ENCODE measurements at regions not wholly inside any gene's neighbourhood (a gene's known extent, or its start where the extent isn't known, plus 50 kb on each side); places are given as distances from the start of the nearest gene placed in this dataset.
A peak's percentile ranks its signal among the peaks of the same experiment; 100 is the strongest.

DNA sequence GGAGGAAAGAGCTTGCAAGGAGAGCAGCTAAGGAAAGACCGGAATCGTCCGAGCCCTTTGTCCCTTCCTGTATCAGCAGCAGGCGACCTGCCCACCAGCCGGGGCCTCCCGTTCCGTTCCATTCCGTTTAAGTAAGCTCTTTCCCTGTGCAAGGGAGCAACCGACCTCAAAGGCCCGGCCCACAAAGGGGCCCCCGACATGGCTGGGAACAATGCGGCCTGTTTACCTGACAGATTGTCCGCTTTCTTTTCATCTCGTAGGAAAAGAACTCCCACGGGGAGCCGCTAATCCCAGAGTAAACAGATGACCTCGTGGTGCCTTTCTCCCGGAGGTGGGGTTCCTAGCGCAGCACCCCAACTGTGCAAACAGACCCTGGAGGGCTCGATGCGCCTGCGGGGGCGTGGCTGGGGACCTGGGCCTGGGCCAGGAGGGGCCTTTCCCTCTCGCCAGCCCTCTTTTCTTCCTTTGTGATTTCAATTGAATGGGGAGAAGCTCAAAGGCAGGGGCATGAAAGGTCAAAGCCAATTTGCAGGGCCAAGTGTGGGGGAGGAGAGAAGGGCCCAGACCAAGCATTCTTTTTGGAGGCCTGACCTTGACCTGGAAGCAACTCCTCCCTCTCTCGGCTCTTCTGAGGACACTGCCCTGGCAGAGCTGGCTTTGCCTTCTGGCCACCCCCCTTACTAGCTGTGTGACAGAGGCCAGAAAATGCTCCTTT, 120.2 kb downstream of the INHBB start (continued):
- TF ChIP-seq, protein P1, sequence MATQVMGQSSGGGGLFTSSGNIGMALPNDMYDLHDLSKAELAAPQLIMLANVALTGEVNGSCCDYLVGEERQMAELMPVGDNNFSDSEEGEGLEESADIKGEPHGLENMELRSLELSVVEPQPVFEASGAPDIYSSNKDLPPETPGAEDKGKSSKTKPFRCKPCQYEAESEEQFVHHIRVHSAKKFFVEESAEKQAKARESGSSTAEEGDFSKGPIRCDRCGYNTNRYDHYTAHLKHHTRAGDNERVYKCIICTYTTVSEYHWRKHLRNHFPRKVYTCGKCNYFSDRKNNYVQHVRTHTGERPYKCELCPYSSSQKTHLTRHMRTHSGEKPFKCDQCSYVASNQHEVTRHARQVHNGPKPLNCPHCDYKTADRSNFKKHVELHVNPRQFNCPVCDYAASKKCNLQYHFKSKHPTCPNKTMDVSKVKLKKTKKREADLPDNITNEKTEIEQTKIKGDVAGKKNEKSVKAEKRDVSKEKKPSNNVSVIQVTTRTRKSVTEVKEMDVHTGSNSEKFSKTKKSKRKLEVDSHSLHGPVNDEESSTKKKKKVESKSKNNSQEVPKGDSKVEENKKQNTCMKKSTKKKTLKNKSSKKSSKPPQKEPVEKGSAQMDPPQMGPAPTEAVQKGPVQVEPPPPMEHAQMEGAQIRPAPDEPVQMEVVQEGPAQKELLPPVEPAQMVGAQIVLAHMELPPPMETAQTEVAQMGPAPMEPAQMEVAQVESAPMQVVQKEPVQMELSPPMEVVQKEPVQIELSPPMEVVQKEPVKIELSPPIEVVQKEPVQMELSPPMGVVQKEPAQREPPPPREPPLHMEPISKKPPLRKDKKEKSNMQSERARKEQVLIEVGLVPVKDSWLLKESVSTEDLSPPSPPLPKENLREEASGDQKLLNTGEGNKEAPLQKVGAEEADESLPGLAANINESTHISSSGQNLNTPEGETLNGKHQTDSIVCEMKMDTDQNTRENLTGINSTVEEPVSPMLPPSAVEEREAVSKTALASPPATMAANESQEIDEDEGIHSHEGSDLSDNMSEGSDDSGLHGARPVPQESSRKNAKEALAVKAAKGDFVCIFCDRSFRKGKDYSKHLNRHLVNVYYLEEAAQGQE (IDR thresholded peaks at IDR 0.05; ENCODE audit: borderline replicate concordance in 1 of 2, low read depth in 1 of 2, low read length in 2 of 2), result peak in 1 of 2 experiments; percentile 67; a peak in 3 of 4 replicates
- TF ChIP-seq NFE2 (CRISPR knock-in tag; IDR thresholded peaks at IDR 0.05), result no peak
- TF ChIP-seq XBP1 (CRISPR knock-in tag; IDR thresholded peaks at IDR 0.05), result 0 out of 2 replicates have a peak, but pooled peaks have one; percentile 59
- peak; percentile 95 for TF ChIP-seq PRMT3 (CRISPR knock-in tag; IDR thresholded peaks at IDR 0.05; ENCODE audit: borderline replicate concordance, low read depth)
- TF ChIP-seq, protein P2, sequence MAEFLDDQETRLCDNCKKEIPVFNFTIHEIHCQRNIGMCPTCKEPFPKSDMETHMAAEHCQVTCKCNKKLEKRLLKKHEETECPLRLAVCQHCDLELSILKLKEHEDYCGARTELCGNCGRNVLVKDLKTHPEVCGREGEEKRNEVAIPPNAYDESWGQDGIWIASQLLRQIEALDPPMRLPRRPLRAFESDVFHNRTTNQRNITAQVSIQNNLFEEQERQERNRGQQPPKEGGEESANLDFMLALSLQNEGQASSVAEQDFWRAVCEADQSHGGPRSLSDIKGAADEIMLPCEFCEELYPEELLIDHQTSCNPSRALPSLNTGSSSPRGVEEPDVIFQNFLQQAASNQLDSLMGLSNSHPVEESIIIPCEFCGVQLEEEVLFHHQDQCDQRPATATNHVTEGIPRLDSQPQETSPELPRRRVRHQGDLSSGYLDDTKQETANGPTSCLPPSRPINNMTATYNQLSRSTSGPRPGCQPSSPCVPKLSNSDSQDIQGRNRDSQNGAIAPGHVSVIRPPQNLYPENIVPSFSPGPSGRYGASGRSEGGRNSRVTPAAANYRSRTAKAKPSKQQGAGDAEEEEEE (CRISPR knock-in tag; IDR thresholded peaks at IDR 0.05; ENCODE audit: borderline replicate concordance), result peak; percentile 34; the same call in 1 of the 2 replicates
- TF ChIP-seq RELA (CRISPR knock-in tag; IDR thresholded peaks at IDR 0.05), result peak; percentile 75; the same call in 1 of the 2 replicates
- peak; percentile 94; the same call in 1 of the 2 replicates for TF ChIP-seq KLF15 (CRISPR knock-in tag; IDR thresholded peaks at IDR 0.05; ENCODE audit: borderline replicate concordance)
- TF ChIP-seq ESRRA (CRISPR knock-in tag; IDR thresholded peaks at IDR 0.05; ENCODE audit: low read depth), result peak; percentile 86
- peak; percentile 85 for TF ChIP-seq ZNF337 (CRISPR knock-in tag; IDR thresholded peaks at IDR 0.05; ENCODE audit: borderline replicate concordance, low read depth)
- TF ChIP-seq SATB2 (CRISPR knock-in tag; IDR thresholded peaks at IDR 0.05), result peak; percentile 93
- TF ChIP-seq PAX8 (CRISPR knock-in tag; IDR thresholded peaks at IDR 0.05; ENCODE audit: borderline replicate concordance), result 0 out of 2 replicates have a peak, but pooled peaks have one; percentile 27
- TF ChIP-seq, protein P3, sequence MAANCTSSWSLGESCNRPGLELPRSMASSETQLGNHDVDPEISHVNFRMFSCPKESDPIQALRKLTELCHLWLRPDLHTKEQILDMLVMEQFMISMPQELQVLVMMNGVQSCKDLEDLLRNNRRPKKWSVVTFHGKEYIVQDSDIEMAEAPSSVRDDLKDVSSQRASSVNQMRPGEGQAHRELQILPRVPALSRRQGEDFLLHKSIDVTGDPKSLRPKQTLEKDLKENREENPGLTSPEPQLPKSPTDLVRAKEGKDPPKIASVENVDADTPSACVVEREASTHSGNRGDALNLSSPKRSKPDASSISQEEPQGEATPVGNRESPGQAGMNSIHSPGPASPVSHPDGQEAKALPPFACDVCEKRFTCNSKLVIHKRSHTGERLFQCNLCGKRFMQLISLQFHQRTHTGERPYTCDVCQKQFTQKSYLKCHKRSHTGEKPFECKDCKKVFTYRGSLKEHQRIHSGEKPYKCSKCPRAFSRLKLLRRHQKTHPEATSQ (CRISPR knock-in tag; IDR thresholded peaks at IDR 0.05; ENCODE audit: borderline replicate concordance), result peak; percentile 98
- TF ChIP-seq ZNF232 (CRISPR knock-in tag; IDR thresholded peaks at IDR 0.05; ENCODE audit: borderline replicate concordance), result peak; percentile 98
- TF ChIP-seq, protein P4, sequence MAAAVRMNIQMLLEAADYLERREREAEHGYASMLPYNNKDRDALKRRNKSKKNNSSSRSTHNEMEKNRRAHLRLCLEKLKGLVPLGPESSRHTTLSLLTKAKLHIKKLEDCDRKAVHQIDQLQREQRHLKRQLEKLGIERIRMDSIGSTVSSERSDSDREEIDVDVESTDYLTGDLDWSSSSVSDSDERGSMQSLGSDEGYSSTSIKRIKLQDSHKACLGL (CRISPR knock-in tag; IDR thresholded peaks at IDR 0.05), result peak; percentile 63
- TF ChIP-seq, protein P5, sequence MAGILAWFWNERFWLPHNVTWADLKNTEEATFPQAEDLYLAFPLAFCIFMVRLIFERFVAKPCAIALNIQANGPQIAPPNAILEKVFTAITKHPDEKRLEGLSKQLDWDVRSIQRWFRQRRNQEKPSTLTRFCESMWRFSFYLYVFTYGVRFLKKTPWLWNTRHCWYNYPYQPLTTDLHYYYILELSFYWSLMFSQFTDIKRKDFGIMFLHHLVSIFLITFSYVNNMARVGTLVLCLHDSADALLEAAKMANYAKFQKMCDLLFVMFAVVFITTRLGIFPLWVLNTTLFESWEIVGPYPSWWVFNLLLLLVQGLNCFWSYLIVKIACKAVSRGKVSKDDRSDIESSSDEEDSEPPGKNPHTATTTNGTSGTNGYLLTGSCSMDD (CRISPR knock-in tag; IDR thresholded peaks at IDR 0.05), result peak; percentile 47; the same call in 1 of the 2 replicates
- TF ChIP-seq, protein P6, sequence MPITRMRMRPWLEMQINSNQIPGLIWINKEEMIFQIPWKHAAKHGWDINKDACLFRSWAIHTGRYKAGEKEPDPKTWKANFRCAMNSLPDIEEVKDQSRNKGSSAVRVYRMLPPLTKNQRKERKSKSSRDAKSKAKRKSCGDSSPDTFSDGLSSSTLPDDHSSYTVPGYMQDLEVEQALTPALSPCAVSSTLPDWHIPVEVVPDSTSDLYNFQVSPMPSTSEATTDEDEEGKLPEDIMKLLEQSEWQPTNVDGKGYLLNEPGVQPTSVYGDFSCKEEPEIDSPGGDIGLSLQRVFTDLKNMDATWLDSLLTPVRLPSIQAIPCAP (CRISPR knock-in tag; IDR thresholded peaks at IDR 0.05; ENCODE audit: low read depth), result 0 out of 2 replicates have a peak, but pooled peaks have one; percentile 47
- TF ChIP-seq ZNF230 (CRISPR knock-in tag; IDR thresholded peaks at IDR 0.05), result peak; percentile 85
- no peak; the same call in 1 of the 2 replicates for TF ChIP-seq KLF13 (CRISPR knock-in tag; IDR thresholded peaks at IDR 0.05)
